NCI-H82 treated with DMSO at 0.1 percent for 48 hours (cell line): ENCODE measurements at regions not wholly inside any gene's neighbourhood (a gene's known extent, or its start where the extent isn't known, plus 50 kb on each side); places are given as distances from the start of the nearest gene placed in this dataset.

Experiments
- DNase-seq: peaks from one replicate; lab custom pipeline; 2025; ENCODE audit not compliant: unreplicated experiment; lab: John Stamatoyannopoulos, UW

DNA sequence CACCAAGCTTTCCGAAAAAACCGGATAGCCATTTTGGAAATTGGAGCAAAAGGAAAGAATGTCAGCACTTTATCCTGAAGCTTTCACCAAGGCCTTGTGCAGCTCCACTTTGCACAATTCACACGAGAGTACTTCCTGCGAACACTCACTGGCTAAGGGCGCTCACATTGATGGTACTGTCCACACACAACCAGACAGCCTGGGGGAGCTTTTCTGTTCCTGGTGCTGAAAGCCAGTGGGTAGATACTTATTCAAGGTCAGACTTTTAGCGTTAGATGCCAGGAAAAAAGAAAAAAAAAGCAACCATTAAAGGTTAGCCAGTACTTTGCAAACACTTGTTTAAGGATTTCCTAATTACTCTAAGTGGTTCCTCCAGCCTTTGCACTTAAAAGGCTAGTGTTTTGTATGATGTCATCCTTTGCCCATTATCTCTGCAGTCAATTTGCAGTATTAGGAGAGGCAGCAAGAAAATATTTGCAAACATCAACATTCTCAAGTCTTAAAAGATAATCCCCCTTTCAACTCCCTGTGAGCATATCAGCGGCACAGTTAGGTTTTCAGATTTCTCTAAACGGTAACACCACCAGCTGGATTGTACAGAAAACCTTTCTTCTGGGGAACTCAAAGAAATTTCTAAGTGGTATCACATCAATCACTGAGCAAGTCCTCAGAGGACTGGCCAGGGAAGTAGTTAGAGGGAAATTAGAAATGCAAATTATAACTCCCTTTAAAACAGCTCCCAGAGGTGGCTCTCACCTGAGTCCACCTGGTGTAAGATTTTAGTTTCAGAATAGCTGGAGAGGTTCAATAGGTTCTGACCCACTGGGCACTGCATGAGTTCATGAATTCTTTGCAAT is 243.4 kb upstream of the IRX5 start:
- no peak for DNase-seq

DNA sequence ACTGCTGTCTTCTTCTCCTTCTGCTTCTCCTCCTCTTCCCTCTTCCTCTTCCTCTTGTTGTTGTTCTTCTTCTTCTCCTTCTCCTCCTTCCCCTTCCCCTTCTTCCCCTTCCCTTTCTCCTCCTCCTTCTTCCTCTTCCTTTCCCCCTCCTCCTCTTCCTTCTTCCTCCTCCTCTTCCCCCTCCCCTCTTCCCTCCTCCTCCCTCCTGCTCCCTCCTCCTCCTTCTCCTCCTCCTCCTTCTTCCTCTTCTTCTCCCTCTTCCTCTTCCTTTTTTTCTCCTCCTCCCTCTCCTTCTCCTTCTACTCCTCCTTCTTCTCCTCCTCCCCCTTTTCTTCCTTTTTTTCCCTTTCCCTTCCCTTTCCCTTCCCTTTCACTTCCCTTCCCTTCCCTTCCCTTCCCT is 245.0 kb upstream of the IRX5 start:
- DNase-seq = no peak

GRCh38 chr16:54679531-54679930 is 251.1 kb upstream of the IRX5 start:
- no peak for DNase-seq

DNA sequence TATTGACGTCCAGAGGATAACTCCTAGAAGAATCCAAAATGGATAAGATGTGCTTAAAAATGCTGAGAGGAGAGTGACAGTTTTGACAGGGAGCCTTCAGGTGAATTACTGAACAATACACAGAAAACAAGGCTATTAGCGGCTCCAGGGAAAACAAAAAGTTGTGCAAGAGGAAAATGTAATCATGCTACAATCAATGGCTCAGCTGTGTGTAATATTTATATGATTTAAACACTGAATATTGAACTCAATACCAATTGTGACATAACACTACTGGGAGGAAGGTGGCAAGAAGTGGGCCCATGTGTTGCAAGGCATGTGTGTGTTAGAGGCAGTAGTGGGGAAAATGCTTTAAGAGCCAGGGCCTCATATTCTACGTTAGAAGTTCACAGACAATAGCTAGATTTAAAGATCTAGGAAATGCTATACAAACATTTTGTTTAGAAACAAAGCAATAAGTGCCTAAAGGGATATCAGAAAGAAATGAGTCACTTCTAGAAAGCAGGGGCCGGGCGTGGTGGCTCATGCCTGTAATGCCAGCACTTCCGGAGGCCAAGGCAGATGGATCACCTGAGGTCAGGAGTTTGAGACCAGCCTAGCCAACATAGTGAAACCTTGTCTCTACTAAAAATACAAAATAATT is 253.2 kb upstream of the IRX5 start:
- DNase-seq = no peak

GRCh38 chr16:54673313-54673712 is 257.4 kb upstream of the IRX5 start:
- DNase-seq = no peak

DNA sequence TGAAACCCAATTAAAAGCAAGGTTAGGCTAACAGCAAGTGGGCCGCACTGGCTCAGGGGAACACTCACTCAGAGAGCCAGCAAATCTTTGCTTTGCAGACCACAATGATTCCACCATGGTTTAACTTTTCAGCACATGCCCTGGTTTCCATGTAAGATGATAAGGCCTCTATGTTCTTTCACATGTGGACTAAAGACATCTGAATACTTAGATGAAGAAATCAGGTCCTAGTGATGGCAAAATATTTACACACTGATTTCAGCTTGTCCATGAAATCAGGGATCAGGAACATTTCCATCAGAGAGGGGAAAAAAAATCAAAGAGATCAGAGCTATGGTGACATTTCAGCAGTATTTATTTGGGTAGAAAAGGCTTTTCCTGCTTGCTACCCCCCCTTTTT is 258.2 kb upstream of the IRX5 start:
- DNase-seq = no peak

GRCh38 chr16:54657709-54658102 is 273.0 kb upstream of the IRX5 start:
- DNase-seq = no peak

DNA sequence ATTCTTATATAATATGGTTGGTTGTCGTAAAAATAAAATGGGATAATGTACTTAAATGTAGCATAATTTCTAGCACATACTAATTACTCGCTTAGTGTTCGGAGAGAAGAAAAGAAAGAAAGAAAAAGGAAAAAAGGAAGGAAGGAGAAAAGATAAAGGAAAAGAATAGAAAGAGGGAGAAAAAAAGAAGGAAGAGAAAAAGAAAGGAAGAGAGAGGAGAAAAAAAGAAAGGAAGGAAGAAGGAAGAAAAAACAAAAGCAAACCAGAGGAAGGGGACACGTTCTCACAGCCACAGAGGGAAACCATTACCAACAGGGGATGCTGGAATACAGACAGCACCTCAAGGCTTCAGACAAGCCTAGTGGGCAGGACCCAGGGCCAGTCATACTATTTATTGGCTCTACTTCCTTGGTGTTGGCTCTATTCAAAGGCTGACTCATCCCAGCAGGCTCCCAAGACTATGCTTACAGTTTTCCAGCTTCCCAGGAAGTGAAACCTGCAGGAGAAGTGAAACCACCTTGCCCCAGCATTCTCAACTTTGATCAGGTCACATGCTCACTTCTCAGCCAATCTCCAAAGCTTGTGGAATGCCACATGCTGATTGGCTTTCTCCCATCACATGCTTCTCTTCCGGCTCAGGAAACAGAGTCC is 273.5 kb upstream of the IRX5 start:
- DNase-seq = no peak

- no peak for DNase-seq
Measured at GRCh38 chr16:54655121-54655590, 275.5 kb upstream of the IRX5 start.

DNA sequence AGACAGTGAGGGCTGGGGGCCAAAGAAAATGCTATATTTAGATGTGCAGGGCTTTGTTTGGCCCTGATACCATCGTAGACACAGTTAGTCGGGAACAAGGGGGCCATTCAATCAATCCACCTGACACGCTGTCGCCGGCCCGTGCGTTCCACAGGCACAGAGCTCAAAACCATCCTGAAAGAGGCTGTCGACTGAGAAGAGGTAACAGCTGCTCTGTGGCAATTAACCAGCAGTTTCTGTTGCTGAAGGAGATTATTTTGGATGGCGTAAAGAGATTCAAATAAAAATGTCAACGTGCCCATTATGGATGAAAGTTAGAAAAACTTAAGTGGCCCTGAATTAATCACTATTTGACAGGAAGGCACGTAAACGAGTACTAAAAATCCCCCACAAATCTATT is 276.2 kb upstream of the IRX5 start:
- DNase-seq = no peak

- DNase-seq = no peak
Measured at GRCh38 chr16:54652201-54652770, 278.4 kb upstream of the IRX5 start.

- DNase-seq = no peak
Measured at GRCh38 chr16:54651440-54652195, 279.0 kb upstream of the IRX5 start.

DNA sequence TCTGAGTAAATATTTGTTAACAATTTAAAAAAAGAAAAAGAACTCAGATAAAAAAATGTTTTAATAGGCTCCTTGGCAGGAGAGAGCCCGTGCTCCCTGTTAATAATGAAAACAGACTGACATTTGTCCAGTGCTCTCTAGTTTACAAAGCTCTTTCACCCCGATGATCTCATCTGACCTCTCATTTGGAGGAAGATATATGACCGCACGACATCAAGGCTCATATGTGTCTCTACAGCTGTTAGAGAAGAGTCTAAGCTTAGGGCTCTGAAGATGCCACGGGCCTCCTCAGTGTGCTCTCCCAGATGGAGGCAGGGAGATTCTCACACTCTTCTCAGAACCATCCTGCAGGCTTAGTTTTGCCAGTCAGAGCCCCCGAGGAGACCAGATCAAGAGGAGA is 280.8 kb upstream of the IRX5 start:
- DNase-seq = no peak

DNA sequence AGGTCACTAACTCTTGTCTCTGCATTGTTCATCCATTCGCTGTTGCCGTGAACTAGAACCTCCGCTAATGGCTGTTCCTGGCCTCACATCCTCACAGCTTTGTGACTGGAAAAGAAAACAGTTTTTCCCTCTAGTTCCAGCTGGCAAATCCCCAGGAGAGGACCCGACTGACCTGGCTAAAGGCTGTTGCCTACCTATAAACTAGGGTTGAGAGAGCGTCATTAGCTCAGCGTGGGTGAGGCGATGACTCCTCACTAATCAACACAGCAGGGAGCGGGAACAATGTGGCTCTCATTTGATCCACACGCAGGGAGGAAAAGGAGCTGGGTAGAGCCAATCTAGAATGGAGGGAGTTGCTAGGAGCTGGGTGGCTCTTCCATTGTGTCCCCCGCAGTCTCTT is 282.1 kb upstream of the IRX5 start:
- no peak for DNase-seq

- DNase-seq = no peak
Measured at GRCh38 chr16:54647725-54648221, 282.9 kb upstream of the IRX5 start.

- no peak for DNase-seq
Measured at GRCh38 chr16:54647216-54647615, 283.4 kb upstream of the IRX5 start.

DNA sequence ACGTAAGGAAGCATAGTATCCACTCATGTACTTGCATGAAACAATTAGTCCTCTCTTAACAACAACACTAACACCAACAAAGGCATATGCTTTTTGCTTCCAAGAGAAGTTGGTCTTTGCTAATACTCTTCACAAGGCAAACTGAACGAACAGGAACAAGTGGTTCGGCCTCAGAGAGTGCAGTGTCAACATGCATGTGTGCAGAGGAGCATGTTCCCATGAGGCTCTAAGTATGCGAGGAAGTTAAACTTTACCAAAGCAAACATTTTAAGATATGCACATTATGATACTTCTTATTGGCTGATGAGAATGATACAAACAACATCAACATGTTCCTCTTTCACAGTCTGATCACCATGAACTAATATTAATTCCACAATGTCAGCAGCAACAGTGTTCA is 285.3 kb upstream of the IRX5 start:
- no peak for DNase-seq

DNA sequence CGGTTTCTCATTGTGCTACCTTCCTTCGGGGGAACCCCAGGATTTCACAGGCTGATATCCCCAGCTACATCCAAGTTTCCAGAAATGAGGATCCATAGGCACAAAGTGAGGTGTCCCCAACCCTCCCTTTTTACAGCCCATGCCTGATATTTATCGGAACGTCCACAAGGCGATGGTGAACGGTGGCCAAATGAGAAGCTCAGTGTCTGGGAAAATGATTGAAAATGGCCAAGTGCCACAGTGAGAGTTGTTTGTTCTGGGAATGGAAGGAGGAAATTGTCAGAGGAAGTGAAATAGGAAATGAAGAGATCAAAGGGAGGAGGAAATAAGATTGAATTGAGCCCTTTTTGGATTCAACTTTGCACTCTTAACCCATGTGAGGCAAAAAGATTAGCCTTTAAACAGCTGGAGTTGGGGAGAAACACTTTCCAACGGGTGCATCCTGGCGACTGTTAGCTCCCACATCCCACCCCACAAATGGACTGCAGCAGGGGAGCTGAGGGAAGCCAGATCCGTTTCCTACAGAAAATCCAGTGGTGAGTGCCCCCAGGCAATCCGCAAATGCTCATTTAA is 294.4 kb upstream of the IRX5 start:
- no peak for DNase-seq

DNA sequence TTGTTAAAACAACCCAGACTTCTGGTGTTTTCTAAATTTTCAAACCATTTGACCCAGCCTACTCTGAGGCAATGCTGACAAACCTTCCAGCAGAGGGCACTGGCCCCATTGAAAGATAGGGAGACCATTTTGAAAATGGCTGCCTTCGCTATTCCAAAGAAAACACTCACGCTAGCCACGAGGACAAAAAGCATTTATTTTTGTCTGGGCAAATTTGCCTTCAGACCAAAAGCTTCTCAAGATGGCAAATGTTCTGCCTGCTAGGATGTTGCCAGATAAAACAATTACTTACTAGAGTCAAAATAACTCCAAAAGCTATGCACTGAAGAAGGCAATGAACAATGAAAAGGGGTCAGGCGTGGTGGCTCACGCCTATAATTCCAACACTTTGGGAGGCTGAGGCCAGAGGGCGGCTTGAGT is 296.7 kb upstream of the IRX5 start:
- DNase-seq = no peak
